ENCODE measurements at regions not wholly inside any gene's neighbourhood (a gene's known extent, or its start where the extent isn't known, plus 50 kb on each side); places are given as distances from the start of the nearest gene placed in this dataset.

DNA sequence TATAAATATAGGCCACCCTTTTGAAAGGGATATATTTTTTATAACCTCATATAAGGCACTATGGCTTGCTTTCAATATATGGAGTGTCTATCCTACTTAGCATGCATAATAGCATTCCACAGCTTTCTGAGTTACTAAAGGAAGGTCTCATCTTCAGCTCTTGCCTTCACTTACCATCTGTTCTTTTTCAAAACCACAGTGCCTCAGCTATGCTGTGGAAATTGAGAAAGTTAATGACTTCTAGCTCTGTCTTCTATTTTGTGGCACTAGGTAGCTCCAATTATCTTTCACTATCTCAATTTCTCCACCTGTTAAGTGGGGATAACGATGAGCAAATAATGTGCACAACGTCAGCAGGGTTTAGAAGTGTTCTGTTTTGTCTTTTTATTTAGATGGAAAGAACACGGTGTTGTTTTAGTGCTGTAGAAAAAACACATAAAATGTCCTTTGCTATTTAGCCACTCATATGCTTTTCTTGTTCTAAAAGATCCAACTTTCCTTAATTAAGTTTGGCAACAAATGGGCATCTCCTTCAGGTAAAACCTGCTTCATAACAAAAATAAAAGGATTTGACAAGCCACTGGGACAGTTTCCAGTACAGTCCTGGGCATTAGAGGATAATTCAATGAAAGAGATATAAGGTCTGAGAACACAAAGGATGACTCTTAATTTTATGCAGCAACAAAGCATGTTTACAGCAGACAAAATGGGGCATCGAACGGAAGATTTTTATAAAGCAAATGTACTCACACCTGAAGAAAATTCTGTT is 462.0 kb upstream of the SYT1 start:
- TF ChIP-seq GATA2 (IDR thresholded peaks at IDR 0.05; ENCODE audit: low read depth, low read length) (no peak), GATA3 (IDR thresholded peaks at IDR 0.05; ENCODE audit: low read depth, low read length) (no peak)
